Neuronal stem cell (in vitro differentiated cells): ENCODE measurements at regions not wholly inside any gene's neighbourhood (a gene's known extent, or its start where the extent isn't known, plus 50 kb on each side); places are given as distances from the start of the nearest gene placed in this dataset.

Source experiments
- DNase-seq: peaks from one replicate; pipeline ENCODE4 v3.0.0-alpha.2; 2013; ENCODE audit warnings: low spot score
- H2AFZ ChIP-seq: one replicate; pipeline ENCODE4 v1.6.1; 2013; ENCODE audit warnings: mild to moderate bottlenecking, low read length, inconsistent platforms
- H2AK5ac ChIP-seq: 2 replicates; pipeline ENCODE4 v1.6.1; 2013; ENCODE audit warnings: low read depth, mild to moderate bottlenecking, inconsistent platforms, low read length, moderate library complexity, mixed read lengths
- H2BK120ac ChIP-seq: 2 replicates; pipeline ENCODE4 v1.6.1; 2013; ENCODE audit warnings: low read depth, mild to moderate bottlenecking, inconsistent platforms, low read length, moderate library complexity, mixed read lengths
- H2BK12ac ChIP-seq: one replicate; pipeline ENCODE4 v1.6.1; 2013; ENCODE audit warnings: low read length, inconsistent platforms
- H2BK15ac ChIP-seq: 2 replicates; pipeline ENCODE4 v1.6.1; 2013; ENCODE audit warnings: mild to moderate bottlenecking, low read length, inconsistent platforms, mixed read lengths
- H2BK5ac ChIP-seq: one replicate; pipeline ENCODE4 v1.6.1; 2013; ENCODE audit warnings: inconsistent platforms, mild to moderate bottlenecking, low read length, moderate library complexity
- H3K14ac ChIP-seq: one replicate; pipeline ENCODE4 v1.6.1; 2013; ENCODE audit warnings: low read length, inconsistent platforms
- H3K18ac ChIP-seq: 2 replicates; pipeline ENCODE4 v1.6.1; 2013; ENCODE audit warnings: low read length, inconsistent platforms
- H3K23ac ChIP-seq: 2 replicates; pipeline ENCODE4 v1.6.1; 2013; ENCODE audit warnings: low read depth, mild to moderate bottlenecking, mixed read lengths, low read length, inconsistent platforms; ENCODE audit not compliant: poor library complexity
- H3K27ac ChIP-seq: replicated peaks from 3 replicates; pipeline ENCODE4 v1.5.1; 2013; ENCODE audit warnings: low read length, inconsistent platforms
- H3K27me3 ChIP-seq, 3 experiments: 2 replicates each; pipeline ENCODE4 v1.6.1; 2013; ENCODE audit warnings: low read length in 3 of 3, mild to moderate bottlenecking in 2 of 3, inconsistent platforms in 1 of 3, low read depth in 1 of 3, mixed read lengths in 1 of 3, moderate library complexity in 1 of 3; ENCODE audit not compliant: control insufficient read depth in 3 of 3, insufficient read depth in 3 of 3
- H3K36me3 ChIP-seq, 2 donors: replicated peaks in 1 of 2; 2 replicates each; pipeline ENCODE4 v1.6.1; 2013; ENCODE audit warnings: low read length in 2 of 2; ENCODE audit not compliant: control insufficient read depth in 2 of 2, insufficient read depth in 2 of 2
- H3K4ac ChIP-seq: 2 replicates; pipeline ENCODE4 v1.6.1; 2013; ENCODE audit warnings: inconsistent platforms, mild to moderate bottlenecking, low read length, moderate library complexity
- H3K4me1 ChIP-seq, 2 donors: 1 replicate in 1 of 2; 2 replicates in 1 of 2; pipeline ENCODE4 v1.6.1; 2013; ENCODE audit warnings: low read length in 2 of 2, low read depth in 1 of 2; ENCODE audit not compliant: control insufficient read depth in 2 of 2, insufficient read depth in 1 of 2
- H3K4me2 ChIP-seq: one replicate; pipeline ENCODE4 v1.6.1; 2013; ENCODE audit warnings: mild to moderate bottlenecking, low read length, inconsistent platforms; ENCODE audit not compliant: insufficient read depth, poor library complexity, severe bottlenecking
- H3K4me3 ChIP-seq, 2 donors: 2 replicates each; pipeline ENCODE4 v1.5.1; 2013; ENCODE audit warnings: low read length in 2 of 2, mild to moderate bottlenecking in 2 of 2, inconsistent platforms in 1 of 2, moderate library complexity in 1 of 2
- H3K79me1 ChIP-seq: one replicate; pipeline ENCODE4 v1.6.1; 2013; ENCODE audit warnings: low read depth, mild to moderate bottlenecking, inconsistent platforms, low read length, moderate library complexity
- H3K9ac ChIP-seq: one replicate; pipeline ENCODE4 v1.6.1; 2013; ENCODE audit warnings: mild to moderate bottlenecking, low read depth, low read length, inconsistent platforms; ENCODE audit not compliant: poor library complexity
- H3K9me3 ChIP-seq, 2 donors: replicated peaks in 1 of 2; 2 replicates each; pipeline versions ENCODE3 to v1.6.1; 2013; ENCODE audit warnings: low read length in 2 of 2, mild to moderate bottlenecking in 2 of 2, inconsistent platforms in 1 of 2, low read depth in 1 of 2, mixed read lengths in 1 of 2, moderate library complexity in 1 of 2; ENCODE audit not compliant: control insufficient read depth in 2 of 2, insufficient read depth in 1 of 2
- H4K8ac ChIP-seq: one replicate; pipeline ENCODE4 v1.6.1; 2013; ENCODE audit warnings: low read depth, mild to moderate bottlenecking, inconsistent platforms, low read length, moderate library complexity
- H4K91ac ChIP-seq: one replicate; pipeline ENCODE4 v1.6.1; 2013; ENCODE audit warnings: low read length, low read depth, mild to moderate bottlenecking, inconsistent platforms; ENCODE audit not compliant: poor library complexity
- WGBS, 2 donors: extraction: QIAGEN DNeasy Blood & Tissue Kit; methylation state at CpG; one replicate each; pipeline ENCODE4 v1.1.7; 2013; ENCODE audit warnings: missing lambda C conversion rate in 2 of 2, mixed read lengths in 1 of 2; ENCODE audit not compliant: insufficient read length in 2 of 2, insufficient replicate concordance in 1 of 2; ENCODE audit errors: extremely low coverage in 2 of 2; 5-methylcytosine and 5-hydroxymethylcytosine counted together

DNA sequence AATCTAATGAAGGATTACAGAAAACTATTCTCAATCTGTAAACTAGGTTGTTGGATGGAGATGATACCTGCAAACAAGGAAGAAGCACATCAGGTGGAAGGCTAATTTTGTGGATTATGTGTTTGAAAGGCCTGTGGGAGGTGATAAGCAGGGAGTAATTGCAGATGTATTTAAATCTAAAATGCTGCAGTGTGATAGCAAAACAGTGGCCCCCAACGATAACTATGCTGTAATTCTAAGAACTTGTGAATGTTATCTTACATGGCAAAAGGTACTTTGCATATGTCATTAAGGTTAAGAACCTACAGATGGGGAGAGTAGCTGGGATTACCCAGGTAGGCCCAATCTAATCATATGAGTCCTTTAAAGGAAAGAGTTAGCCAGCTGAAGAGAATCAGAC lies 164.5 kb upstream of the AHR start:
- no CpG with 5 or more reads among the region's 1 CpG for WGBS, 2 donors
- H3K36me3 ChIP-seq, result no peaks in the 10 kb centered on the region
- H3K9me3 ChIP-seq, result no peaks in the 10 kb centered on the region
- no peak overlapping the region for H3K27ac ChIP-seq
- no peaks in the 10 kb centered on the region for H3K79me1 ChIP-seq
- DNase-seq, result no peak
- H2AK5ac ChIP-seq, result no peak overlapping the region
- peaks cover 0 to 10% of the 10 kb centered on the region in 2 donors for H3K4me1 ChIP-seq
- H4K8ac ChIP-seq, result no peak overlapping the region
- H3K4me2 ChIP-seq, result no peak overlapping the region
- no peak overlapping the region for H3K18ac ChIP-seq
- H3K4me3 ChIP-seq, result no peak overlapping the region
- no peak overlapping the region for H3K4ac ChIP-seq
- H2BK15ac ChIP-seq, result no peak overlapping the region
- no peak overlapping the region for H2AFZ ChIP-seq
- no peak overlapping the region for H3K23ac ChIP-seq
- no peaks in the 10 kb centered on the region for H3K27me3 ChIP-seq
- H2BK5ac ChIP-seq, result no peak overlapping the region
- H2BK12ac ChIP-seq, result no peak overlapping the region
- no peak overlapping the region for H3K14ac ChIP-seq
- no peak overlapping the region for H3K9ac ChIP-seq
- H4K91ac ChIP-seq, result no peak overlapping the region
- H2BK120ac ChIP-seq, result no peak overlapping the region

DNA sequence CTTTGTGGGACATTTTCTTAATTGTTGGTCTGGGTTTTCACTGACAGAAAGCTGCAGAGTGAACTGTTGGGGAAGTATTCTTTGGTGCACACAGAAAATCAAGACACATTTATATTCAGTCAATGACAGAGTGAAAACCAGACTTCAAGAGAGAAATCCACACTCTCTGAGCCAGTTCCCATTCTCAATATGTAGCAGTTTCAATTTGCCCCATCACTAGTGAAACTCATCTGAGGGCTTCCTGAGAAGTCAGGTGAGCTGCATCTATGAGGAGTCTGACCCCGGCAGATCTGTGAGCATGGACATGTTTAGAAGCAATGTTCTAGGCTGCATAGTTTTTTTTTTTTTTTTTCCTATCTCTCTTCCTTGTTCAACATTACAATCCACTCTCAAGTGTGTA lies 163.7 kb upstream of the AHR start:
- H3K9me3 ChIP-seq, result no peaks in the 10 kb centered on the region
- no peak overlapping the region for H3K23ac ChIP-seq
- no peak overlapping the region for H3K27ac ChIP-seq
- H3K4me2 ChIP-seq, result no peak overlapping the region
- no peak overlapping the region for H3K9ac ChIP-seq
- H2AK5ac ChIP-seq, result no peak overlapping the region
- no peak overlapping the region for H3K18ac ChIP-seq
- peaks cover 0 to 10% of the 10 kb centered on the region in 2 donors for H3K4me1 ChIP-seq
- DNase-seq, result no peak
- H3K14ac ChIP-seq, result no peak overlapping the region
- no peak overlapping the region for H2BK12ac ChIP-seq
- no peak overlapping the region for H2BK5ac ChIP-seq
- H3K4ac ChIP-seq, result no peak overlapping the region
- no peak overlapping the region for H4K91ac ChIP-seq
- H3K36me3 ChIP-seq, result no peaks in the 10 kb centered on the region
- no peak overlapping the region for H2AFZ ChIP-seq
- no peak overlapping the region for H2BK15ac ChIP-seq
- no peaks in the 10 kb centered on the region for H3K27me3 ChIP-seq
- no CpG with 5 or more reads among the region's 1 CpG for WGBS, 2 donors
- no peaks in the 10 kb centered on the region for H3K79me1 ChIP-seq
- no peak overlapping the region for H2BK120ac ChIP-seq
- H3K4me3 ChIP-seq, result no peak overlapping the region
- H4K8ac ChIP-seq, result no peak overlapping the region

DNA sequence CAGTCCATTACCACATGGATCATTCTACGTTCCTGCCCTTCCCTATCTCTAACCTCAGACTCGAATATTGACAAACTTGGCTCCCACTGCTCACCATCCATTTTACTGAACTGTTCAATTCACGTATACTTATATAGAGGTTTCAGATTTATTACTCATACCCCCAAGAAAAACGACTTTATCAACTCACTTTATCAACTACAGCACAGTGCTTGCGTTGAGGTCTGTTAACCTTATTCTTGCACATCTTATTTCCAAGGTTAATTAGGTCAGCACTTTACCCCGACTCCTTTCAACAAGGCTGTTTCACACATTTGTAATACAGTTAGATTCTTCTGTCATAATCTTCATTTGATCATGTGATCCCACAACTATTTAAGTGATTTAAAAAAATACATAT lies 162.3 kb upstream of the AHR start:
- Histone ChIP-seq H3K9me3 (no peaks in the 10 kb centered on the region), H3K27me3 (no peaks in the 10 kb centered on the region), H4K91ac (no peak overlapping the region), H4K8ac (no peak overlapping the region), H2BK120ac (no peak overlapping the region), H2BK15ac (no peak overlapping the region), H3K23ac (no peak overlapping the region), H3K4me2 (no peak overlapping the region), H2BK5ac (no peak overlapping the region), H2BK12ac (no peak overlapping the region), H3K79me1 (no peaks in the 10 kb centered on the region), H2AFZ (no peak overlapping the region), H3K14ac (no peak overlapping the region), H3K36me3 (no peaks in the 10 kb centered on the region), H3K4me1 (no peaks in the 10 kb centered on the region), H3K9ac (no peak overlapping the region), H3K4ac (no peak overlapping the region), H3K4me3 (no peak overlapping the region), H3K18ac (no peak overlapping the region), H2AK5ac (no peak overlapping the region), H3K27ac (no peak overlapping the region)
- no CpG with 5 or more reads among the region's 6 CpGs for WGBS, 2 donors
- no peak for DNase-seq

DNA sequence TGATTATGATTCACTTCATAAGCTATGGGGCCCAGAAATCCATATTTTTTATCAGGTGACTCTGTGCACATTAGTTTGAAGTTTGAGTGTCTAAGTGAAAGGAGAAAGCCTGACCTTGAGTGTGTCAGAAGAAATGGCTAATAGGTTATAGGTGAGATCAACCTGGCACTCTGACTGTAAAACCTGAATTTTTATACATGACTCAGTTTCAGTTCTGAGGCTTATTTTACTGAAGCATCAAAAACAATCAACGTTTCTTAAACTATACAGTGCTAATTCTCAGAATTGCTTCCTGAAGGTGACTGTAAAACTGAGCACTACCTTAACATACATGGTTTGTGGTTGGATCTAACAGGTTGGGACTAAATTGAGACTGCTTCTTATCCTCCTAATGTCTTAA lies 159.4 kb upstream of the AHR start:
- no peak overlapping the region for H2BK15ac ChIP-seq
- H2AK5ac ChIP-seq, result no peak overlapping the region
- no peak overlapping the region for H3K27ac ChIP-seq
- no peak overlapping the region for H2AFZ ChIP-seq
- H3K79me1 ChIP-seq, result no peaks in the 10 kb centered on the region
- H3K36me3 ChIP-seq, result no peaks in the 10 kb centered on the region
- H3K4me2 ChIP-seq, result no peak overlapping the region
- no peak overlapping the region for H4K8ac ChIP-seq
- no peak overlapping the region for H2BK12ac ChIP-seq
- H3K23ac ChIP-seq, result no peak overlapping the region
- H3K4me3 ChIP-seq, result no peak overlapping the region
- no peak overlapping the region for H3K18ac ChIP-seq
- no peak overlapping the region for H2BK120ac ChIP-seq
- no peak overlapping the region for H3K14ac ChIP-seq
- no peak overlapping the region for H2BK5ac ChIP-seq
- H3K4ac ChIP-seq, result no peak overlapping the region
- H3K9ac ChIP-seq, result no peak overlapping the region
- no peaks in the 10 kb centered on the region for H3K27me3 ChIP-seq
- no CpG with 5 or more reads among the region's 1 CpG for WGBS, 2 donors
- H3K4me1 ChIP-seq, result no peaks in the 10 kb centered on the region
- DNase-seq, result no peak
- H3K9me3 ChIP-seq, result no peaks in the 10 kb centered on the region
- H4K91ac ChIP-seq, result no peak overlapping the region
